ENCODE measurements at regions not wholly inside any gene's neighbourhood (a gene's known extent, or its start where the extent isn't known, plus 50 kb on each side); places are given as distances from the start of the nearest gene placed in this dataset.

DNA sequence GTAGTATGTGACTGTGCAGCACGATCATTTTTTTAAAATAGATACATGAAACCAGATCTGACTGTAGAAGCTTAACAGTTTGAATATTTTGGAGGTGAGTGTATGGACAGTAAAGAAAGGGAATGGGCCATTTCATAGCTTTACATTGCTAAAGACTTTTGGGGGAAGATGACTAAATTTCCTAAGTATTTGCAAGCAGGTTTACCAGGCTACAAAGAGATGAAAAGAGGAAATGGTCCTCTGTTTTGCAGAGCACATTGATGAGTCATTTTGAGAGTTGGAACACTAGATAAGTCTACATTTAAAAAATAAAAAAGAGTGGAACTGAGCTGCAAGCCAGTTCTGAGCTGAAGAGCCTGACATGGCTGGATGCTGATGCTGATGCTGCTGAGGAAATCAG, 115.7 kb upstream of the LRATD1 start:
- TF ChIP-seq, protein P1, sequence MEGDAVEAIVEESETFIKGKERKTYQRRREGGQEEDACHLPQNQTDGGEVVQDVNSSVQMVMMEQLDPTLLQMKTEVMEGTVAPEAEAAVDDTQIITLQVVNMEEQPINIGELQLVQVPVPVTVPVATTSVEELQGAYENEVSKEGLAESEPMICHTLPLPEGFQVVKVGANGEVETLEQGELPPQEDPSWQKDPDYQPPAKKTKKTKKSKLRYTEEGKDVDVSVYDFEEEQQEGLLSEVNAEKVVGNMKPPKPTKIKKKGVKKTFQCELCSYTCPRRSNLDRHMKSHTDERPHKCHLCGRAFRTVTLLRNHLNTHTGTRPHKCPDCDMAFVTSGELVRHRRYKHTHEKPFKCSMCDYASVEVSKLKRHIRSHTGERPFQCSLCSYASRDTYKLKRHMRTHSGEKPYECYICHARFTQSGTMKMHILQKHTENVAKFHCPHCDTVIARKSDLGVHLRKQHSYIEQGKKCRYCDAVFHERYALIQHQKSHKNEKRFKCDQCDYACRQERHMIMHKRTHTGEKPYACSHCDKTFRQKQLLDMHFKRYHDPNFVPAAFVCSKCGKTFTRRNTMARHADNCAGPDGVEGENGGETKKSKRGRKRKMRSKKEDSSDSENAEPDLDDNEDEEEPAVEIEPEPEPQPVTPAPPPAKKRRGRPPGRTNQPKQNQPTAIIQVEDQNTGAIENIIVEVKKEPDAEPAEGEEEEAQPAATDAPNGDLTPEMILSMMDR (IDR thresholded peaks at IDR 0.05; ENCODE audit: extremely low read depth in 1 of 2, insufficient read depth in 1 of 2, low read depth in 1 of 2, low read length in 2 of 2) = no peak
- TF ChIP-seq EZH2 (IDR thresholded peaks at IDR 0.05; ENCODE audit: borderline replicate concordance, low read depth, low read length, severe bottlenecking) (no peak), POLR2AphosphoS5 (IDR thresholded peaks at IDR 0.05; ENCODE audit: insufficient read depth, low read depth, low read length) (no peak), POLR2A (IDR thresholded peaks at IDR 0.05; ENCODE audit: low read depth, low read length) (no peak)
- TF ChIP-seq, protein P2, sequence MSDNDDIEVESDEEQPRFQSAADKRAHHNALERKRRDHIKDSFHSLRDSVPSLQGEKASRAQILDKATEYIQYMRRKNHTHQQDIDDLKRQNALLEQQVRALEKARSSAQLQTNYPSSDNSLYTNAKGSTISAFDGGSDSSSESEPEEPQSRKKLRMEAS (IDR thresholded peaks at IDR 0.05; ENCODE audit: insufficient read depth, insufficient read length) = no peak

Measured in endothelial cell of umbilical vein (primary cell).